NCI-H82 treated with DMSO at 0.1 percent for 48 hours (cell line): ENCODE measurements at regions not wholly inside any gene's neighbourhood (a gene's known extent, or its start where the extent isn't known, plus 50 kb on each side); places are given as distances from the start of the nearest gene placed in this dataset.
"Not testable (repeated sequence)": the region's sequence is repeated elsewhere in the genome, so short reads cannot be mapped to it uniquely, and the experiment has no call there.

Experiments used
- DNase-seq: peaks from one replicate; lab custom pipeline; 2025; ENCODE audit not compliant: unreplicated experiment; lab: John Stamatoyannopoulos, UW

GRCh38 chr12:20105943-20106342 is 262.4 kb upstream of the PDE3A start:
- no peak for DNase-seq

DNA sequence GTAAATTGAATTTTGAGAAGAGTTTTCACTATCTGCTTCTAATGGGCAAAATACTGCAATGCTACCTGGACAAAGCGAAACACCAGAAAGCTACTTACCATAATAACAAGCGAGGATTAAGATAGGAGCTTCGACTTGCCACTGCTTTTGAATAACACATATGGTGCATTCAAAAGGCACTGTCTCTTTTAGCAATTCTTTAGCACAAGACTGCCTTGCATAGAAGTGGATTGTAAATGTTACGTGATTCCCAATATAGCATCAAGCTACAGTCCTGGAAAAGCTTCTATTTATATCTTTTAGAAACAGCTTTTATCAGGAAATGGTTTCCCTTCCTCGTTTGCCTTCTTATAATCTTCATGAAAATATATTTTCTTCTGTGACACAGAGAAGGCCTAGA is 258.7 kb upstream of the PDE3A start:
- no peak for DNase-seq

DNA sequence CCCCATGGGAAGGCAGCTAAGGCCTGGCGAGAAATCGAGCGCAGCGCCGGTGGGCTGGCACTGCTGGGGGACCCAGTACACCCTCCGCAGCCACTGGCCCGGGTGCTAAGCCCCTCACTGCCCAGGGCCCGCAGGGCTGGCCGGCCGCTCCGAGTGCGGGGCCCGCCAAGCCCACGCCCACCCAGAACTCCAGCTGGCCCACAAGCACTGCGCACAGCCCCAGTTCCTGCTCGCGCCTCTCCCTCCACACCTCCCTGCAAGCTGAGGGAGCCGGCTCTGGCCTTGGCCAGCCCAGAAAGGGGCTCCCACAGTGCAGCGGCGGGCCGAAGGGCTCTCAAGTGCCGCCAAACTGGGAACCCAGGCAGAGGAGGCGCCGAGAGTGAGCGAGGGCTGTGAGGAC is 253.0 kb upstream of the PDE3A start:
- DNase-seq = not testable (repeated sequence)

GRCh38 chr12:20119596-20120402 is 248.5 kb upstream of the PDE3A start:
- no peak for DNase-seq

GRCh38 chr12:20120403-20120725 is 248.0 kb upstream of the PDE3A start:
- no peak for DNase-seq

- DNase-seq = no peak
These were observed 246.1 kb upstream of the PDE3A start for GRCh38 chr12:20122274-20122673.

GRCh38 chr12:20123465-20123864 is 244.9 kb upstream of the PDE3A start:
- no peak for DNase-seq

- DNase-seq = no peak
These were observed 243.0 kb upstream of the PDE3A start for GRCh38 chr12:20125276-20125798.

GRCh38 chr12:20126601-20127000 is 241.7 kb upstream of the PDE3A start:
- no peak for DNase-seq

DNA sequence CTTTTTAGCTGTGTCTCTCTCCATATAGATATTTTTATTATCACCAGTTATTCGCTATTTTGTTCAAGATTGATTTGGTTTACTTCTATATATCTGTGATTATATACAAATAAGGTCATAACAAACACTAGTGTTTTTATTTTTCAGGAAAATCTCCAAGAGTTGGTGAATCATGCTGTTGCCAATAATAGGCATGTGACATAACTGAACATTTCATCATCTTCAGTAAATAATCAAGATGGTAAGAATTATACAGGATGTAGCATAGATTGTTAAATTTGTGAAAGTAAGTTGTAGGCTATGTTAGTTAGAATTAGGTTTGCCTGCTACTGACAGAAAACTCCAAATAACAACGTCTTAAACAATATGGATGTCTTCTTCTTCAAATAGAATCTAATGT is 240.9 kb upstream of the PDE3A start:
- DNase-seq = no peak

- DNase-seq = no peak
These were observed 239.4 kb upstream of the PDE3A start for GRCh38 chr12:20128928-20129327.

DNA sequence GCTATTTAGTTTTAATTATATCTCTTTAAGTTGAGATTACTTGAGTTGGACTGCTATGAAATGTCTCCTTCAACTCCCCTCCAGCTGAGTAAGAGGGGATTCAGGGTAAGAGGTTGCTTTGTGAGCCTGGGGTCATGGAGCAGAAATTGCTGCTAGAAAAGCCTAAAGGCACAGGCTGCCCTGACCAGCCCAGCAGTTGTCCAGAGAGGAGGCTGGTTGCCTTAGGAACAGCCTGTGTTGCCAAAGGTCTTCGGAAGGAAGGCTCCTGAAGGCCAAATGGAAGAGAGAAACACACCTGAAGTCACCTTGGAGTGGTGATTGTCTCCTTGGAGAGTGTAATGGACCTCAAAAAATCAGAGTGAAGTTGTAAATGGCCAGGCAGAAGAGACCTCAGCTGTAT is 235.5 kb upstream of the PDE3A start:
- DNase-seq = no peak

GRCh38 chr12:20134652-20135051 is 233.7 kb upstream of the PDE3A start:
- no peak for DNase-seq

GRCh38 chr12:20140751-20141150 is 227.6 kb upstream of the PDE3A start:
- DNase-seq = no peak

DNA sequence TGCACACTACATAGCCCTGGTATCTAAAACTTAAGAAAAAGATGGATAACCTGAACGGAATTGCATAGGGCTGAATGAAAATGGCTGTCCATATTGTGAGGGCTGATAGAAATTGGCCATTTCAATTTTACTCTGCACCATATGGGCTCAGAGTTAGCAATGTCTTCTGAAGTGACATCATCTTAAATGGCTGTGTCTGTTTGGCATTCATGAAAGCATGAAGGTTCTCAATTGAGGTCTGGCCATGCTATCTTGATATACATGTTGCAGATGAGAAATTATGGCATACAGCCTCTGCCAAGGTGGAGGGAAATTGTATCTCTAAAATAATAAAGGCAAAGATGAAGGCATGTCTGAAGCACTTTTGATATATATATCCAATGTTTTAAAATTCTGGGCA is 226.0 kb upstream of the PDE3A start:
- DNase-seq = no peak

- no peak for DNase-seq
These were observed 225.4 kb upstream of the PDE3A start for GRCh38 chr12:20142956-20143355.

DNA sequence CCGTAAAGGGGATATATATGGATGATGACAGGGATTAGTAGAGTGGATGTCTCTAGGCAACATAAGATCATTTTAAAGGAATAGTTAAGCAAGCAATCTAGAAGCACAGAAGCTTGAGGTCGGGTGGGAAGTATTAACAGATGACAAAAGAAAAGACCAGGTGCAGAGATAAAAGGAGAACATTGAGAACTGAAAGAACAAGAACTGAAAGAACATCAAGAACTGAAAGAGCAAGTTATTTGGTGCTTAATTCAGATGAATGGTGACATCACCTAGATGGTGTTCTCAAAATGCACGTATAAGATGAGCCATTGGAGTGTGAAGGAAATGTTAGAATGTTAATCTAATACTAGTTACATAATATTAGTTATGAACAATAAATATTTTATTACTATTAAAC is 224.0 kb upstream of the PDE3A start:
- no peak for DNase-seq

GRCh38 chr12:20148241-20148640 is 220.1 kb upstream of the PDE3A start:
- DNase-seq = no peak

GRCh38 chr12:20150835-20151422 is 217.4 kb upstream of the PDE3A start:
- DNase-seq = no peak

DNA sequence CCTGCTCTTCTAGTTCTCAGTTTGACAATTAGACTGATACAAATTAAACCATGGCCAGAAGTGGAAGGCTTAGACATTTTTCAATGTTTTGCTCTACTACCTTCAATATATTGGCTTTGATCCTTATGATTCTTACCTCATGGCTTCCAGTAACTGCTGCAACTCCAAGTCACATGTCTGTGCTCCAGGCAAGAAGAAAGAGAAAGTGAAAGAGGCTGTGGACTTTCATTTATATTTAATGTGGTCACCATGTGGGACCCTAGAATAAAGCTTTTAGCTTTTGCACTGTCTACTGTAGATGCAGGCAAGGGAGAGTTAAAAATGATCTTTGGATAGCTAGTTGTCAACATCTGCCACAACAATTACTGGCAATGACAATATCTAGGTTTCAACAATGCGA is 214.3 kb upstream of the PDE3A start:
- no peak for DNase-seq

DNA sequence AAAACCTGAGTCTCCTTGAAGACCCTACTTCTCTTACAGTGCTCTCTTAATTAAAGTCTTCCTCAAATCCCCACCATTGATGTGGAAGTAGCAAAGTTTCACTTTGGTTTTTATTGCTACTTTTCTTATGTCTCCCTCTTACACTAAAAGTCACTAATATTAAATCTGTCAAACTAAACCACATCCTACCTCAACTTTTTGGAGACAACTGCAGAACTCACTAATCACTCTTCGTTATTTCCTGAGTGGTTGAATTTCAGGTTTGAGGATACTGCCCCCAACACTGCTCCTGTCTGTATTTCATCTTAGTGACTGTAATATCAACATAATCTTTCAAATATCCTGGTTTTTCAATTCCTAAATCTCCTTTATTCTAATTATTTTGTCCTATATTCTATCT is 213.0 kb upstream of the PDE3A start:
- no peak for DNase-seq

DNA sequence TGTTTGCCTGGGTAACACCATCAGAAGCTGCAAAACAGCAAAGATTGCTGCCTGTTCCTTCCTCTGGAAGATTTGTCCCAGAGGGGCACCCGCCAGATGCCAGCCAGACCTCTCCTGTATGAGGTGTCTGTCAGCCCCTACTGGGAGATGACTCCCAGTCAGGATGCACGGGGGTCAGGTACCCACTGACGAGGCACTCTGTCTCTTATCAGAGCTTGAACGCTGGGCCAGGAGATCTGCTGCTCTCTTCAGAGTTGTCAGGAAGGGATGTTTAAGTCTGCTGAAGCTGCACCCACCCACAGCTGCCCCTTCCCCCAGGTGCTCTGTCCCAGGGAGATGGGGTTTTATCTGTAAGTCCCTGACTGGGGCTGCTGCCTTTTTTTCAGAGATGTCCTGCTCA is 207.4 kb upstream of the PDE3A start:
- not testable (repeated sequence) for DNase-seq
